OCI-LY7 (cell line): ENCODE measurements at regions not wholly inside any gene's neighbourhood (a gene's known extent, or its start where the extent isn't known, plus 50 kb on each side); places are given as distances from the start of the nearest gene placed in this dataset.

Experiments used
- BruUV-seq: library from RNA; stranded (reverse); fragments of 400-500 nt; replicated peaks from 2 replicates; lab custom pipeline; 2021; lab: Mats Ljungman, UMichigan
- CTCF ChIA-PET: fragments of 300-600 bp; sonication (Branson Sonifier 250); formaldehyde crosslinking; loops from one replicate; lab custom pipeline; 2022; ENCODE audit warnings: antibody characterized with exemption; ENCODE audit not compliant: unreplicated experiment; lab: Charles Lee
- POLR2A ChIA-PET: fragments of 300-600 bp; sonication (Branson Sonifier 250); formaldehyde crosslinking; loops from one replicate; lab custom pipeline; 2022; ENCODE audit warnings: antibody characterized with exemption; lab: Charles Lee
- DNase-seq: peaks from one replicate; pipeline ENCODE4 v3.0.0-alpha.2; 2015; ENCODE audit warnings: low spot score
- H2AFZ ChIP-seq: fragments of 200-600 bp; sonication (generic), shearing (Covaris generic); 2 replicates; pipeline ENCODE4 v1.6.1; 2014; ENCODE audit warnings: mild to moderate bottlenecking, antibody characterized with exemption, low read length, moderate library complexity
- H3K27ac ChIP-seq: fragments of 200-600 bp; sonication (generic); 2 replicates; pipeline ENCODE4 v1.5.1; 2014; ENCODE audit warnings: mixed run types, low read depth, mild to moderate bottlenecking, moderate library complexity, low read length, inconsistent platforms; ENCODE audit not compliant: poor library complexity, severe bottlenecking
- H3K36me3 ChIP-seq: fragments of 200-600 bp; sonication (generic); 2 replicates; pipeline ENCODE4 v1.6.1; 2014; ENCODE audit warnings: mild to moderate bottlenecking, antibody characterized with exemption, low read length, moderate library complexity, mixed read lengths; ENCODE audit not compliant: insufficient read depth
- H3K4me1 ChIP-seq: fragments of 200-600 bp; sonication (generic); 2 replicates; pipeline ENCODE4 v1.5.1; 2014; ENCODE audit warnings: mild to moderate bottlenecking, low read length; ENCODE audit not compliant: insufficient read depth, poor library complexity, severe bottlenecking
- H3K4me2 ChIP-seq: fragments of 200-600 bp; sonication (generic); 2 replicates; pipeline ENCODE4 v1.6.1; 2014; ENCODE audit warnings: mild to moderate bottlenecking, low read length
- H3K4me3 ChIP-seq: fragments of 200-600 bp; sonication (generic); 2 replicates; pipeline ENCODE4 v1.5.1; 2014; ENCODE audit warnings: mild to moderate bottlenecking, low read depth, low read length; ENCODE audit not compliant: poor library complexity, severe bottlenecking
- H3K79me2 ChIP-seq: fragments of 200-600 bp; sonication (generic); 2 replicates; pipeline ENCODE4 v1.6.1; 2016; ENCODE audit warnings: low read depth, mild to moderate bottlenecking, low read length, moderate library complexity, mixed read lengths; ENCODE audit not compliant: insufficient read depth
- H3K9me2 ChIP-seq: fragments of 200-600 bp; sonication (generic); 2 replicates; pipeline ENCODE4 v1.6.1; 2016; ENCODE audit warnings: mild to moderate bottlenecking, low read length, mixed read lengths; ENCODE audit not compliant: insufficient read depth
- H3K9me3 ChIP-seq: fragments of 200-600 bp; sonication (generic); 2 replicates; pipeline ENCODE4 v1.6.1; 2014; ENCODE audit warnings: mild to moderate bottlenecking, mixed run types, low read length, mixed read lengths
- H4K20me1 ChIP-seq: fragments of 200-600 bp; sonication (generic); 2 replicates; pipeline ENCODE4 v1.6.1; 2014; ENCODE audit warnings: mild to moderate bottlenecking, antibody characterized with exemption, low read length, moderate library complexity, mixed read lengths; ENCODE audit not compliant: insufficient read depth
- EZH2phosphoT487 ChIP-seq: fragments of 200-600 bp; sonication (generic); IDR thresholded peaks from 2 replicates; pipeline ENCODE4 v1.6.1; 2018; ENCODE audit warnings: low read depth, borderline replicate concordance, mild to moderate bottlenecking, mixed run types, antibody characterized with exemption, low read length, moderate library complexity, mixed read lengths
- intact Hi-C: fragments of 100-400 bp; cut with micrococcal nuclease; formaldehyde crosslinking; loops from one replicate; pipeline ENCODE4 v1.10.0; 2022; ENCODE audit not compliant: unreplicated experiment
- TF ChIP-seq, protein P1 (sequence below): fragments of 200-600 bp; sonication (generic); conservative IDR thresholded peaks from 2 replicates; pipeline ENCODE4 v1.5.1; 2014; ENCODE audit warnings: mild to moderate bottlenecking, antibody characterized with exemption, low read length, moderate library complexity, mixed read lengths

DNA sequence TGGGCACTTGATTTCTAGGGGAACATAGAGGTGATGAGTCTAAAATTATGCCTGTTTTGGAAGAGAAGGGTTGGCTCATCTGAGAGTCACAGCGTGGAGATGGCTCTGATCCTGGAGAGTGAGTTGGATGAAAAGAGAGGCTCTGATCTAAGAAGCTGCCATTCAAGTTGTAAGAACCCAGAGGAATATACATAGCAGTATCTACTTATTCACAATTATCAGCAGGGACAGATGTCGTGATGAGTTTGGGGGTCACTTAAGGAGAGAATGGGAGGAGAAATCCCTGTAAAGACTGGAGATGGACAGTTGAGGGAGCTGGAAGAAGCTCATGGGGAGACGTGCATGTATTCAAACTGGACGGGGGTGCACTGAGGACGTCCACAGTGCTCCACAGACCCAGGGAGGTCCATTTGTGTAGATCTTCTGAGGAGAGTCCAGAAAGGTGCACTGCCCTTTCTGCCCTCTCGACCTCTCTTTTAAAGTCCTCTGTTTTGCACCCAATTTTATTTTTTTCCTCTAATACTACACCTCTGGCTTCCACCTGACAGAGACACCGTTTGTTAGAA is 124.7 kb upstream of the SSTR4 start:
- intact Hi-C loops = no loop called here
- H3K27ac ChIP-seq = no peak overlapping the region

GRCh38 chr20:22914291-22914690 is 120.8 kb upstream of the SSTR4 start:
- Histone ChIP-seq H3K4me2 (no peak overlapping the region), H3K9me2 (no peaks in the 10 kb centered on the region), H3K4me1 (no peaks in the 10 kb centered on the region), H3K27ac (no peak overlapping the region), H4K20me1 (no peaks in the 10 kb centered on the region), H3K4me3 (no peak overlapping the region), H3K9me3 (no peaks in the 10 kb centered on the region), H2AFZ (no peak overlapping the region), H3K79me2 (no peaks in the 10 kb centered on the region), H3K36me3 (no peaks in the 10 kb centered on the region)
- intact Hi-C loops = no loop called here
- no peak for DNase-seq
- ChIA-PET POLR2A (no interaction called here), CTCF (no interaction called here)
- TF ChIP-seq EZH2phosphoT487 = no peak
- TF ChIP-seq, protein P1, sequence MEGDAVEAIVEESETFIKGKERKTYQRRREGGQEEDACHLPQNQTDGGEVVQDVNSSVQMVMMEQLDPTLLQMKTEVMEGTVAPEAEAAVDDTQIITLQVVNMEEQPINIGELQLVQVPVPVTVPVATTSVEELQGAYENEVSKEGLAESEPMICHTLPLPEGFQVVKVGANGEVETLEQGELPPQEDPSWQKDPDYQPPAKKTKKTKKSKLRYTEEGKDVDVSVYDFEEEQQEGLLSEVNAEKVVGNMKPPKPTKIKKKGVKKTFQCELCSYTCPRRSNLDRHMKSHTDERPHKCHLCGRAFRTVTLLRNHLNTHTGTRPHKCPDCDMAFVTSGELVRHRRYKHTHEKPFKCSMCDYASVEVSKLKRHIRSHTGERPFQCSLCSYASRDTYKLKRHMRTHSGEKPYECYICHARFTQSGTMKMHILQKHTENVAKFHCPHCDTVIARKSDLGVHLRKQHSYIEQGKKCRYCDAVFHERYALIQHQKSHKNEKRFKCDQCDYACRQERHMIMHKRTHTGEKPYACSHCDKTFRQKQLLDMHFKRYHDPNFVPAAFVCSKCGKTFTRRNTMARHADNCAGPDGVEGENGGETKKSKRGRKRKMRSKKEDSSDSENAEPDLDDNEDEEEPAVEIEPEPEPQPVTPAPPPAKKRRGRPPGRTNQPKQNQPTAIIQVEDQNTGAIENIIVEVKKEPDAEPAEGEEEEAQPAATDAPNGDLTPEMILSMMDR = no peak
- BruUV-seq = no TSS peak

More for the DNA sequence above, 124.7 kb upstream of the SSTR4 start:
- no peaks in the 10 kb centered on the region for H4K20me1 ChIP-seq
- H3K9me2 ChIP-seq = no peaks in the 10 kb centered on the region
- no peak for DNase-seq
- H3K4me2 ChIP-seq = no peak overlapping the region
- no peaks in the 10 kb centered on the region for H3K4me1 ChIP-seq
- no peaks in the 10 kb centered on the region for H3K79me2 ChIP-seq
- H3K4me3 ChIP-seq = no peak overlapping the region
- H2AFZ ChIP-seq = no peak overlapping the region
- TF ChIP-seq, protein P1 = no peak
- TF ChIP-seq EZH2phosphoT487 = no peak
- H3K36me3 ChIP-seq = no peaks in the 10 kb centered on the region
- H3K9me3 ChIP-seq = no peaks in the 10 kb centered on the region
- ChIA-PET POLR2A (no interaction called here), CTCF (no interaction called here)
- no TSS peak for BruUV-seq

DNA sequence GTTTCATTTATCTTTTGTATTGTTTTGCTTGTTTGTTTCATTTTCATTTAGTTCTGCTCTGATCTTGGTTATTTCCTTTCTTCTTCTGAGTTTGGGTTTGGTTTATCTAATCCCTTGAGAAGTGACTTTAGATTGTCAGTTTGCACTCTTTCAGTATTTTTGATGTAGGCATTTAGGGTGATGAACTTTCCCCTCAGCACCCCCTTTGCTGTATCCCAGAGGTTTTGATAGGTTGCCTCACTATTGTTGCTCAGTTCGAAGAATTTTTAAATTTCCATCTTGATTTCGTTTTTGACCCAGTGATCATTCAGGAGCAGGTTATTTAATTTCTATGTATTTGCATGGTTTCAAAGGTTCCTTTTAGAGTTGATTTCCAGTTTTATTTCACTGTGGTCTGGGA is 119.6 kb upstream of the SSTR4 start:
- ChIA-PET POLR2A (no interaction called here), CTCF (no interaction called here)
- H3K36me3 ChIP-seq = no peaks in the 10 kb centered on the region
- H3K9me3 ChIP-seq = no peaks in the 10 kb centered on the region
- intact Hi-C loops = no loop called here
- no peak for DNase-seq
- BruUV-seq = no TSS peak
- H4K20me1 ChIP-seq = no peaks in the 10 kb centered on the region
- H3K4me3 ChIP-seq = no peak overlapping the region
- no peak overlapping the region for H3K27ac ChIP-seq
- no peaks in the 10 kb centered on the region for H3K4me1 ChIP-seq
- H3K9me2 ChIP-seq = no peaks in the 10 kb centered on the region
- no peak overlapping the region for H3K4me2 ChIP-seq
- H2AFZ ChIP-seq = no peak overlapping the region
- no peak for TF ChIP-seq EZH2phosphoT487
- no peaks in the 10 kb centered on the region for H3K79me2 ChIP-seq
